Suprapubic skin (tissue), 3 donors: ENCODE measurements at regions not wholly inside any gene's neighbourhood (a gene's known extent, or its start where the extent isn't known, plus 50 kb on each side); places are given as distances from the start of the nearest gene placed in this dataset.

ENCODE experiments used
- CTCF ChIP-seq, 2 donors: fragments of 200-600 bp in 1 of 2; fragments of 450-650 bp in 1 of 2; sonication (generic) in 1 of 2; IDR thresholded peaks; one replicate each; pipeline ENCODE4 v1.5.1; 2016 to 2019; ENCODE audit warnings: antibody characterized with exemption in 2 of 2, mild to moderate bottlenecking in 1 of 2, moderate library complexity in 1 of 2
- POLR2A ChIP-seq, 2 donors: fragments of 450-650 bp; IDR thresholded peaks; one replicate each; pipeline ENCODE4 v1.6.1; 2017; ENCODE audit warnings: antibody characterized with exemption in 2 of 2, mild to moderate bottlenecking in 2 of 2, moderate library complexity in 2 of 2

DNA sequence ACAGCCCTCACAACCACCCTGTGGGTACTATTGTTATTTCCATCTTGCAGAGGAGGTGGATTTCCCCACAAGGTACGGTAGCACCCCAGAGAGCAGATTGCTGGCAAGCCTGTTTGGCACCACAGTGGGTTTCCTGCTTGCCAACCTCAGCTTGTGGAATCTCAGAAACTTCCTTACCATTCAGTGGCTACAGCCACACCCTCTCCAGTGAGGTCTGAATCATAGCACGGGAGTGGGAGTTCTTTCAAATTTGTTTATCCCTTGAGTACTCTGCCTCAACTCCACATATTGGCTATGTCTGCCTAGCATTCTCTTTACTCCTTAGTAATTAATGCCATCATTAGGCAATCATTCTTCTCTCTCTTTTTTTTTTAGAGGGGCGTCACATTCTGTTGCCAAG, 162.1 kb downstream of the PTPRU start:
- TF ChIP-seq POLR2A (IDR thresholded peaks at IDR 0.05) (no peak), CTCF (IDR thresholded peaks at IDR 0.05) (no peak)
